ENCODE measurements at regions not wholly inside any gene's neighbourhood (a gene's known extent, or its start where the extent isn't known, plus 50 kb on each side); places are given as distances from the start of the nearest gene placed in this dataset.
"Not testable (repeated sequence)": the region's sequence is repeated elsewhere in the genome, so short reads cannot be mapped to it uniquely, and the experiment has no call there.

GRCh38 chr6:147990159-147990558 lies 352.5 kb upstream of the SASH1 start:
- DNase-seq, result no peak

- no peak for DNase-seq
Measured at GRCh38 chr6:147991961-147992360, 350.7 kb upstream of the SASH1 start.

GRCh38 chr6:147999001-147999540 lies 343.6 kb upstream of the SASH1 start:
- DNase-seq, result no peak

GRCh38 chr6:148001844-148002642 lies 340.6 kb upstream of the SASH1 start:
- no peak for DNase-seq

- DNase-seq, result no peak
Measured at GRCh38 chr6:148004651-148005050, 338.0 kb upstream of the SASH1 start.

- DNase-seq, result no peak
Measured at GRCh38 chr6:148005806-148006205, 336.8 kb upstream of the SASH1 start.

- not testable (repeated sequence) for DNase-seq
Measured at GRCh38 chr6:148010516-148010915, 332.1 kb upstream of the SASH1 start.

GRCh38 chr6:148016013-148016412 lies 326.6 kb upstream of the SASH1 start:
- DNase-seq, result no peak

GRCh38 chr6:148021165-148021564 lies 321.5 kb upstream of the SASH1 start:
- no peak for DNase-seq

- DNase-seq, result no peak
Measured at GRCh38 chr6:148021699-148022098, 320.9 kb upstream of the SASH1 start.

GRCh38 chr6:148022279-148022678 lies 320.4 kb upstream of the SASH1 start:
- not testable (repeated sequence) for DNase-seq

- DNase-seq, result no peak
Measured at GRCh38 chr6:148027201-148027600, 315.4 kb upstream of the SASH1 start.

- DNase-seq, result no peak
Measured at GRCh38 chr6:148035806-148036390, 306.7 kb upstream of the SASH1 start.

- no peak for DNase-seq
Measured at GRCh38 chr6:148037496-148037895, 305.1 kb upstream of the SASH1 start.

- no peak for DNase-seq
Measured at GRCh38 chr6:148041546-148041945, 301.1 kb upstream of the SASH1 start.

- no peak for DNase-seq
Measured at GRCh38 chr6:148042536-148042935, 300.1 kb upstream of the SASH1 start.

- DNase-seq, result no peak
Measured at GRCh38 chr6:148044261-148044751, 298.3 kb upstream of the SASH1 start.

GRCh38 chr6:148044921-148045320 lies 297.7 kb upstream of the SASH1 start:
- DNase-seq, result no peak

- DNase-seq, result no peak
Measured at GRCh38 chr6:148053209-148053608, 289.4 kb upstream of the SASH1 start.

GRCh38 chr6:148053796-148054195 lies 288.8 kb upstream of the SASH1 start:
- no peak for DNase-seq

- no peak for DNase-seq
Measured at GRCh38 chr6:148054219-148054618, 288.4 kb upstream of the SASH1 start.

GRCh38 chr6:148055419-148055818 lies 287.2 kb upstream of the SASH1 start:
- DNase-seq, result no peak

GRCh38 chr6:148059869-148060268 lies 282.8 kb upstream of the SASH1 start:
- DNase-seq, result no peak

Measured in NCI-H2171 treated with DMSO at 0.1 percent for 48 hours (cell line).